ENCODE measurements at regions not wholly inside any gene's neighbourhood (a gene's known extent, or its start where the extent isn't known, plus 50 kb on each side); places are given as distances from the start of the nearest gene placed in this dataset.

- Histone ChIP-seq H3K36me3 (replicated peaks; ENCODE audit: insufficient read depth, low read length) (no peaks in the 10 kb centered on the region), H3K4me1 (ENCODE audit: low read length) (peaks cover 64% of the 10 kb centered on the region), H3K27ac (ENCODE audit: low read length) (peak overlapping the region; percentile 84), H3K4me2 (ENCODE audit: low read depth, low read length) (peak overlapping the region; percentile 88), H3K4me3 (ENCODE audit: low read length) (peak overlapping the region; percentile 34; the same call in 1 of the 2 replicates), H2AFZ (ENCODE audit: low read length) (peak overlapping the region; percentile 43; the same call in 1 of the 2 replicates), H3K9ac (ENCODE audit: low read length) (peak overlapping the region; percentile 54; the same call in 1 of the 2 replicates), H3K9me3 (replicated peaks; ENCODE audit: insufficient read depth, low read length) (no peaks in the 10 kb centered on the region), H4K20me1 (ENCODE audit: insufficient read depth, low read length) (no peaks in the 10 kb centered on the region), H3F3A (ENCODE audit: insufficient read depth, low read length) (peaks cover 33% of the 10 kb centered on the region), H3K79me2 (ENCODE audit: low read length) (no peaks in the 10 kb centered on the region), H3K9me2 (replicated peaks; ENCODE audit: insufficient read depth, low read length) (no peaks in the 10 kb centered on the region), H3K27me3 (replicated peaks; ENCODE audit: insufficient read depth, low read length) (no peaks in the 10 kb centered on the region)
- peak; percentile 70 for DNase-seq
- TF ChIP-seq EZH2 (optimal IDR thresholded peaks at IDR 0.05; ENCODE audit: low read depth, low read length) (no peak), EZH2phosphoT487 (IDR thresholded peaks at IDR 0.05; ENCODE audit: low read length) (no peak)
- TF ChIP-seq, protein P1, sequence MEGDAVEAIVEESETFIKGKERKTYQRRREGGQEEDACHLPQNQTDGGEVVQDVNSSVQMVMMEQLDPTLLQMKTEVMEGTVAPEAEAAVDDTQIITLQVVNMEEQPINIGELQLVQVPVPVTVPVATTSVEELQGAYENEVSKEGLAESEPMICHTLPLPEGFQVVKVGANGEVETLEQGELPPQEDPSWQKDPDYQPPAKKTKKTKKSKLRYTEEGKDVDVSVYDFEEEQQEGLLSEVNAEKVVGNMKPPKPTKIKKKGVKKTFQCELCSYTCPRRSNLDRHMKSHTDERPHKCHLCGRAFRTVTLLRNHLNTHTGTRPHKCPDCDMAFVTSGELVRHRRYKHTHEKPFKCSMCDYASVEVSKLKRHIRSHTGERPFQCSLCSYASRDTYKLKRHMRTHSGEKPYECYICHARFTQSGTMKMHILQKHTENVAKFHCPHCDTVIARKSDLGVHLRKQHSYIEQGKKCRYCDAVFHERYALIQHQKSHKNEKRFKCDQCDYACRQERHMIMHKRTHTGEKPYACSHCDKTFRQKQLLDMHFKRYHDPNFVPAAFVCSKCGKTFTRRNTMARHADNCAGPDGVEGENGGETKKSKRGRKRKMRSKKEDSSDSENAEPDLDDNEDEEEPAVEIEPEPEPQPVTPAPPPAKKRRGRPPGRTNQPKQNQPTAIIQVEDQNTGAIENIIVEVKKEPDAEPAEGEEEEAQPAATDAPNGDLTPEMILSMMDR (IDR thresholded peaks at IDR 0.05; ENCODE audit: low read length): no peak
Measured at GRCh38 chr1:87588495-87588894, 259.8 kb downstream of the LMO4 start.

- Histone ChIP-seq H3K9ac (ENCODE audit: low read length) (no peak overlapping the region), H3K9me3 (replicated peaks; ENCODE audit: insufficient read depth, low read length) (no peaks in the 10 kb centered on the region), H3K79me2 (ENCODE audit: low read length) (no peaks in the 10 kb centered on the region), H3K4me1 (ENCODE audit: low read length) (peaks cover 75% of the 10 kb centered on the region), H2AFZ (ENCODE audit: low read length) (no peak overlapping the region), H4K20me1 (ENCODE audit: insufficient read depth, low read length) (no peaks in the 10 kb centered on the region), H3K4me2 (ENCODE audit: low read depth, low read length) (no peak overlapping the region), H3K36me3 (replicated peaks; ENCODE audit: insufficient read depth, low read length) (no peaks in the 10 kb centered on the region), H3K27me3 (replicated peaks; ENCODE audit: insufficient read depth, low read length) (no peaks in the 10 kb centered on the region), H3K9me2 (replicated peaks; ENCODE audit: insufficient read depth, low read length) (no peaks in the 10 kb centered on the region), H3K4me3 (ENCODE audit: low read length) (no peak overlapping the region), H3F3A (ENCODE audit: insufficient read depth, low read length) (peaks cover 48% of the 10 kb centered on the region), H3K27ac (ENCODE audit: low read length) (peak overlapping the region; percentile 52; the same call in 1 of the 2 replicates)
- TF ChIP-seq EZH2phosphoT487 (IDR thresholded peaks at IDR 0.05; ENCODE audit: low read length): no peak
- TF ChIP-seq EZH2 (optimal IDR thresholded peaks at IDR 0.05; ENCODE audit: low read depth, low read length): no peak
- TF ChIP-seq, protein P1 (IDR thresholded peaks at IDR 0.05; ENCODE audit: low read length): no peak
- DNase-seq: no peak
Measured at GRCh38 chr1:87591492-87591891, 262.8 kb downstream of the LMO4 start.

DNA sequence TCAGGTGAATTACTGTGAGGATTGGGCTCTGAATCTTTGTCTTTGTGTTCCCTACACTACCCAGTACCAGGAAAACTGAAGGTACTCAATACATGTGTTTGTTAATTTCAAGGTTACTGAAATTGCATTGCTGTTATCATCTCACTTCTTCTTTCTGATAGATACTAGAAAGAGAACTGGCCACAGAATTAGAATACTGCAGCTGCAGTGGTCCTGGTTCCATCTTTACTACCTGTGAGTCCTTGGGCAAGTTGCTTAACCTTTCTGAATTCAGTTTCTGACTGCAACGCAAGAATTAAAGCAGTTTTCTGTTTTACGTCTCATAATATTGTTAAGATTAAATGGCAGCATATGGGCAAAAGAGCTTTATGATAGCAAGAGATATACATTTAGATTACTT, 263.5 kb downstream of the LMO4 start:
- peaks cover 68% of the 10 kb centered on the region for H3K4me1 ChIP-seq (ENCODE audit: low read length)
- H4K20me1 ChIP-seq (ENCODE audit: insufficient read depth, low read length): no peaks in the 10 kb centered on the region
- H3K9me2 ChIP-seq (replicated peaks; ENCODE audit: insufficient read depth, low read length): no peaks in the 10 kb centered on the region
- DNase-seq: peak; percentile 18
- H3K79me2 ChIP-seq (ENCODE audit: low read length): no peaks in the 10 kb centered on the region
- no peaks in the 10 kb centered on the region for H3K9me3 ChIP-seq (replicated peaks; ENCODE audit: insufficient read depth, low read length)
- H3K27me3 ChIP-seq (replicated peaks; ENCODE audit: insufficient read depth, low read length): no peaks in the 10 kb centered on the region
- no peak overlapping the region for H3K4me3 ChIP-seq (ENCODE audit: low read length)
- no peak overlapping the region for H2AFZ ChIP-seq (ENCODE audit: low read length)
- H3K36me3 ChIP-seq (replicated peaks; ENCODE audit: insufficient read depth, low read length): no peaks in the 10 kb centered on the region
- H3K27ac ChIP-seq (ENCODE audit: low read length): peak overlapping the region; percentile 52; the same call in 1 of the 2 replicates
- 0 out of 2 replicates have a peak overlapping the region, but pooled peaks have one; percentile 1 for H3K4me2 ChIP-seq (ENCODE audit: low read depth, low read length)
- TF ChIP-seq, protein P1 (IDR thresholded peaks at IDR 0.05; ENCODE audit: low read length): no peak
- TF ChIP-seq EZH2phosphoT487 (IDR thresholded peaks at IDR 0.05; ENCODE audit: low read length) (no peak), EZH2 (optimal IDR thresholded peaks at IDR 0.05; ENCODE audit: low read depth, low read length) (no peak)
- H3K9ac ChIP-seq (ENCODE audit: low read length): no peak overlapping the region
- H3F3A ChIP-seq (ENCODE audit: insufficient read depth, low read length): peaks cover 42% of the 10 kb centered on the region
